RCC 7860 (cell line): ENCODE measurements at regions not wholly inside any gene's neighbourhood (a gene's known extent, or its start where the extent isn't known, plus 50 kb on each side); places are given as distances from the start of the nearest gene placed in this dataset.
"Not testable (repeated sequence)": the region's sequence is repeated elsewhere in the genome, so short reads cannot be mapped to it uniquely, and the experiment has no call there.

ENCODE experiments used
- DNase-seq: peaks from one replicate; pipeline ENCODE4 v3.0.0-alpha.2; 2015; ENCODE audit warnings: low spot score
- FAIRE-seq: peaks from 2 replicates; lab custom pipeline; 2012; peaks lifted over from hg19 to GRCh38; lab: Jason Lieb, UNC

DNA sequence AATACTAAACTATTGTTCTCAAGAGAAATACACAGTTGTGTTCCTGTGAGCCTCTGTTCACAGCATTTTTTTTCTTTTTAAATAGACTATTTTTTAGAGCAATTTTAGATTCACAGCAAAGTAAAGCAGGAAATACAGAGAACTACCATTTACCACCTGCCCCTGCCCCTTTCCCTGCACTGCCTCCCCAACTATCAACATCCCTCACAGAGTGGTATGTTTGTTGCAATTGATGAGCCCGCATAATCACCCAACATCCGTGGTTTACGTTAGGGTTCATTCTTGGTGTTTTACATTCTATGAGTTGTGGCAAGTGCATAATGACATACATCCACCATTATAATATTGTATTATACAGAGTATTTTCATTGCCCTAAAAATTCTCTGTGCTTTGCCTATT is 71.6 kb upstream of the TNFAIP3 start:
- no peak for FAIRE-seq
- DNase-seq: no peak

DNA sequence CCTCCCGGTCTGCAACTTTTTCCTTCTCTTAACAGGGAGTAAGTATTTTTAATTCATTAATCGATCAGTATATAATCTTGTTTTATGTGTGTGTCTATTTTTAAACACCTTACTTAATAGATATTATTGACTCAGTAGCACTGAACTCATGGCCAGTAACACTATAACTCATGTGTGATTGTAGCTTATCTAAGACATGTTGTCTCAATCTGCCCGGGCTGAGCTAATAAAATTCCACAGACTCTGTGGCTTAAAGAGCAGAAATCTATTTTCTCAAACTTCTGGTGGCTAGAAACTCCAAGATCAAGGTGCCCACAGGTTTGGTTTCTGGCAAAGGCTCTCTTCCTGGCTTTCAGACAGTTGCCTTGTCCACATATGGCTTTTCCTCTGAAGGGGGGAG is 68.8 kb upstream of the TNFAIP3 start:
- FAIRE-seq (no peak), DNase-seq (no peak)

DNA sequence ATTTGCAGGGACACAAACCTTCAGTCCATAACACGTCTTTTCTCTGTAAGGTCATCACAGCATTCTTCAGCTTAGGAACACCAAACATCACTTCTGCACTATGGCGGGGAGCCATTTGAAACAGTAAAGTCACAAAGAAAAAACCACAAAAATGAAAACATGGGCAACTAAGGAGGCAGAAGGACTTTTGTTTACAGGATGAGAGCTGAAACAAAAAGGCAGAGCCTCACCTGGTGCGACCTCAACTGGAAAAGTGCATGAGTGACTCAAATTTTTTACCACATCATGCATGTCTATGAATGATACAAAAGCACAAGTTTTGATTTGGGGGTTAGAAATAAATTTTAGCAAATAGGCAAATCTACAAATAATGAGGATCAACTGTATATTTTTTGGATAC is 68.2 kb upstream of the TNFAIP3 start:
- FAIRE-seq: no peak

DNA sequence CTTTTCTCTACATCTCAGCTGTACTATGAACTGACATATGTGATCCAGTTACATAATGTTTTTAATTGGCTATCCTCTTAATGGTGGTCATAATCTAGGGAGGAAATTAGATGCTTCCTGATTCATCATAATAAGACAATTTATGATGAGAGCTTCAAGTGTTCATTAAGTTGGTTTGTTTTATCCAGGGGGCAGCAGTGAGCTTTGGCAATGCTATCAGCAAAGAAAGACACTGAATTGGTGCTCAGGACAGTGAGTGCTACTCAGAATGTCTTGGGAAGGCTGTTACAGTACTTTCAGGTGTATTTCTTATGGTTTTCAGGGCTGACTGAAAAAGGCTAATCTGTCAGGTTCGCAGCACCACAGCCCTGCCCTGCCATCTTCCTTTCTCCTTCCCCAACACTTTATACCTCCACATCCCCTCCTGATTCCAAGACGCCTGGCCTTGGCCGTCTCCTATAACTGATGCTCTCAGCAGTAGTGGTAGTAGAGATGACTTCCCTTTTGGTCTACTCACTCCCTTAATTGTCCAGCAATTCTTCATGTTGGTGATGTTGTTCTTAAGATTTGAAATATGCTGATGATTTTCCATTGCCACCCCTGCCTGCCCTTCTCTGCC is 67.0 kb upstream of the TNFAIP3 start:
- no peak for DNase-seq
- FAIRE-seq: no peak

More for the DNA sequence above, 68.2 kb upstream of the TNFAIP3 start:
- no peak for DNase-seq

DNA sequence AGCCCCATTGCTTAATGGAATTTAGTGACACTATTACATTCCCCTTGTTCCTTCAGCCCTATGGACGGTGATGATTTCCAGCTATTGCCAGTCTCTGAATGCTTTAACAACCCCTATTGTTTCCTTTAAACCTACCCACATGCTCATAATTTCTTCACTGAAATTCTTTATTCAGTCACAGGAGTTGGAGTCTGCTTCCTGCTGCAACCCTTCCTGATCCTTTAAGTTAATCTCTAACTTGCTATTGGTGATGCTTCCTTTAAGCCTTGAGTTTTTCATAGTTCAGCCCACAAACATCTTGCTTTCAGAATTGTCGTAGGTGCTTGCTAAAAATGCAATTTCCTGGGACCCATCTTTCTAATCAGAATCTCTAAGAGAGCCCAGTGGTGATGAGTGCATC is 66.3 kb upstream of the TNFAIP3 start:
- FAIRE-seq (no peak), DNase-seq (no peak)

DNA sequence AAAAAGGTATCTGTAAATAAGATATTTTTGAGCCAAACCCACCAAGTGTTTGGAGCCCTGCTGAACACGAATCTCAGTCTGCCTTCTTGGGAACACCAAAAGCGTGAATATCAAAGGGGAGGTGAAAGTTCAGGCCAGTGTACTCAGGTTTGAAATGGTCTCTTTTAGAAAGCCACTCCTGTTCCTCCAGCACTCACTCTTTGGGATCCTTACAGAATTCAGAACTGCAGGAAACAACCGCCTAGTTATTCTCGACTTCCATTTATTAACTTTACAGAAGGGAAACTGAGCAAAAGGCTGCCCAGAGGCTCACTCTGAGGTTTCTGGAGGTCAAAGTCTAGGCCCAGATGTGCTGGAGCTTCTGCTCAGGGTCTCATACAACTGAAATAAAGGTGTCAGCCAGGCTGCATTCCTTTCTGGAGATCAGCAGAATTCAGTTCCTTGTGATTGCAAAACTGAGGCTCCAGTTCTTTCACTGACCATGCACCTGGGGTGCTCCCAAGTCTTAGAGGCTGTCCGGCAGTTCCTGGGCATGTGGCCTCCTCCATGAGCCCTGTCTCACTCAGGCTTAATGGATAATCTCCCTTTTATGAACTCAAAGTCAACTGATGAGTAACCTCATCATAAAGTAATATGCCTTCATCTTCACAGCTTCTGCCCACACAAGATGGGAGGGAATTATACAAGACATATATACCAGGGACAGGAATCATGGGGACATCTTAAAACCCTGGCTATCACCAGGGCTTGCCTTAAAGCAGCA is 65.5 kb upstream of the TNFAIP3 start:
- FAIRE-seq (no peak), DNase-seq (no peak)

DNA sequence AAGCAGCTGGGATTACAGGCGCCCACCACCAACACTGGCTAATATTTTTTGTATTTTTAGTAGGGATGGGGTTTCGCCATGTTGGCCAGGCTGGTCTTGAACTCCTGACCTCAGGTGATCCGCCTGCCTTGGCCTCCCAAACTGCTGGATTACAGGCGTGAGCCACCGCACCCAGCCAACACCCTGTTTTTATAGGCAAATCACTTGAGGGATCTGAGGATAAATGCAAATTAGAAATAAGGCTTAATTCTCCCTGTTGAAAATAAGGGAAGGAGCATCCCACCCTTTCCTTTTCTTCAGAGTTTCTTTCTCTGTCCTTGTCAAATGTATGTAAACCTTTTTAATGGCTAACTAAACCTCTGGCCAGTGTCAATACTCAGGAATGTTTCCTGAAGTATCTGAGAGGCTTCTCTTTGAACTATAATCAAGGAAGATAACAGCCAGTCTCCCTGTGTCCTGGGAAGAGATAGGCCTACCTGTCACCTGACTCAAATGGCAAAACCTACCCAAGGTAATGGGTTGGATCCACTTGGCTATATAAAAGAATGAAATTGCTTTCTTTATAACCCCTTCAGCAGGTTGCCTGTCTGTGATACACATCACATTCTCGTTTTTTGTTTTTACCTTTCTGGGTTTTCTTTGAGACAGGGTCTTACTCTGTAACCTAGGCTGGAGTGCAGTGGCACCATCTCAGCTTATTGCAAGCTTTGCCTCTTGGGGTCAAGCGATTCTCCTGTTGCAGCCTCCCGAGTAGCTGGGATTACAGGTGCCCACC is 64.5 kb upstream of the TNFAIP3 start:
- DNase-seq (no peak), FAIRE-seq (no peak)

GRCh38 chr6:137804637-137805036 is 62.4 kb upstream of the TNFAIP3 start:
- DNase-seq: no peak
- FAIRE-seq: no peak

GRCh38 chr6:137805622-137806021 is 61.4 kb upstream of the TNFAIP3 start:
- DNase-seq (no peak), FAIRE-seq (no peak)

DNA sequence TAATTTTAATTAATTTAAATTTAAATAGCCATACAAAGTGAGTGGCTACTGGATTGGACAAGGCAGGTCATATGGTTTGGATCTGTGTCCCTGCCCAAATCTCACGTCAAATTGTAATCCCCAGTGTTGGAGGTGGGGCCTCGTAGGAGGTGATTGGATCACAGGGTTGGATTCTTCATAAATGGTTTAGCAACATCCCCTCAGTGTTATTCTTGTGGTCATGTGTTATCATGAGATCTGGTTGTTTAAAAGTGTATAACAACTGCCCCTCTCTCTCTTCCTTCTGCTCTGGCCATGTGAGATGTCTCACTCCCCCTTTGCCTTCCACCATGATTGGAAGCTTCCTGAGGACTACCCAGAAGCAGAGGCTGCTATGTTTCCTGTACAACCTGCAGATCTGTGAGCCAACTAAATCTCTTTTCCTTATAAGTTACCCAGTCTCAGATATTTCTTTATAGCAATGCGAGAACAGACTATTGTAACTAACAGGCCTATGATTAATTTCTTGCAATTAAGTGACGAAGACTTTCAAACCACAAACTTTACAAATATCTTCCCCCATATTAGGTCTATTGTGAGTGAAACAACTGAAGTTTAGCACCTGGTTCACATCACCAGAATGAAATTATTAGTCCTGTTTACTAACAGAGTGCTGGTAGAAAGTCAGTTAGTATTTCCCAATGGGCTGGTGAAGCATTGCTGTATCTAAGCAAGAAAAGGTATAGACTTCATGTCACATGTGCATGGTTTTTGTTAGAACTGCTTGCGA is 60.0 kb upstream of the TNFAIP3 start:
- FAIRE-seq: no peak
- DNase-seq: no peak

- FAIRE-seq (no peak), DNase-seq (peak; percentile 70)
Measured at GRCh38 chr6:137808191-137808590, 58.9 kb upstream of the TNFAIP3 start.

GRCh38 chr6:137808836-137809315 is 58.2 kb upstream of the TNFAIP3 start:
- FAIRE-seq: no peak

DNA sequence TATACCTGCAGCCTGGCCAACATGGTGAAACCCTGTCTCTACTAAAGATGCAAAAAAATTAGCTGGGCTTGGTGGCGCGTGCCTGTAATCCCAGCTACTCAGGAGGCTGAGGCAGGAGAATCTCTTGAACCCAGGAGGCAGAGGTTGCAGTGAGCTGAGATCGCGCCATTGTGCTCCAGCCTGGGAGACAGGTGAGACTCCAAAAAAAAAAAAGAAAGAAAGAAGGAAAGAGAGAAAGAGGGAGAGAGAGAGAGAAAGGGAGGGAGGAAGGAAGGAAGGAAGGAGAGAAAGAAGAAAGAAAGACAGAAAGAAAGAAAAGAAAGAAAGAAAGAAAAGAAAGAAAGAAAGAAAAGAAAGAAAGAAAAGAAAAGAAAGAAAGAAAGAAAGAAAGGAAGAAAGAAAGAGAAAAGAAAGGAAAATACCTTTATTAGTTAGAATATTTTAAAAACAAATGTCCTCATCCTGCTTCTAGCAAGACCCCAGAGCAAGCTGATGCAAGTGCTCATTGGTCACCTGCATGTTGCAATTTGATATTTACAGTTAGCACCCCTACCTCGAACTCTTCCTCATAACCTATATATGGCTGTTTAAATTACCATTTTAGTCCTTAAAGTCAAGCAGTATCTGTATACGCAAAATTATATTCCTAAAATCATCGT is 57.0 kb upstream of the TNFAIP3 start:
- not testable (repeated sequence) for FAIRE-seq, DNase-seq

More at GRCh38 chr6:137808836-137809315, 58.2 kb upstream of the TNFAIP3 start:
- no peak for DNase-seq

- no peak for FAIRE-seq
Measured at GRCh38 chr6:137810554-137811120, 56.4 kb upstream of the TNFAIP3 start.

GRCh38 chr6:137811121-137811915 is 55.7 kb upstream of the TNFAIP3 start:
- DNase-seq (peak; percentile 80), FAIRE-seq (peak; percentile 79)

More at GRCh38 chr6:137810554-137811120, 56.4 kb upstream of the TNFAIP3 start:
- DNase-seq: no peak

DNA sequence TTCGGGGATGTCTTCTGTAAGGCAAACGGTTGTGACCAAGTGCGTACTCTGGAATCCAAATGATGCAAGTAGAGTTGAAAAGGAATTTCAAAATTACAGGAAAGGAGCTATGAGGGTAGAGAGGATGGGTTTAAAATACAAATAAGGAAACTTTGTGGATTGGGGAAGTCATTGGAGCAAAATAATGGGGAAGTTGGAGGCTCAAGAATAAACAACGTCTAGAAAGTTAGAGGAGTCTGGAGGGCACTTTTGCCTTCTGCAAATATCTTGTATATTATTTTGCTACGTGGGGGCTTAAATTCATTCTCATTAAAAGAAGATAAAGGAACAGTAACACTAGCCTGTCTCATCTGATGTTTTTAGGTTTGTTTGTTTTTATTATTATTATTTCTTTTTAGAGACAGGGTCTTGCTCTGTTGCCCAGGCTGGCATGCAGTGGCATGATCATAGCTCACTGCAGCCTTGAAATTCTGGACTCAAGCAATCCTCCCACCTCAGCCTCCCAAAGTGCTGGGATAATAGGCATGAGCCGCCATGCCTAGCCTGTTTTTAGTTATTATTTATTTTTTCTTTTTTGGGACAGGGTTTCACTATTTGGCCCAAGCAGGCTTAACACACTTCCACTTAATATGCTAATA is 55.0 kb upstream of the TNFAIP3 start:
- FAIRE-seq: no peak
- DNase-seq: no peak

DNA sequence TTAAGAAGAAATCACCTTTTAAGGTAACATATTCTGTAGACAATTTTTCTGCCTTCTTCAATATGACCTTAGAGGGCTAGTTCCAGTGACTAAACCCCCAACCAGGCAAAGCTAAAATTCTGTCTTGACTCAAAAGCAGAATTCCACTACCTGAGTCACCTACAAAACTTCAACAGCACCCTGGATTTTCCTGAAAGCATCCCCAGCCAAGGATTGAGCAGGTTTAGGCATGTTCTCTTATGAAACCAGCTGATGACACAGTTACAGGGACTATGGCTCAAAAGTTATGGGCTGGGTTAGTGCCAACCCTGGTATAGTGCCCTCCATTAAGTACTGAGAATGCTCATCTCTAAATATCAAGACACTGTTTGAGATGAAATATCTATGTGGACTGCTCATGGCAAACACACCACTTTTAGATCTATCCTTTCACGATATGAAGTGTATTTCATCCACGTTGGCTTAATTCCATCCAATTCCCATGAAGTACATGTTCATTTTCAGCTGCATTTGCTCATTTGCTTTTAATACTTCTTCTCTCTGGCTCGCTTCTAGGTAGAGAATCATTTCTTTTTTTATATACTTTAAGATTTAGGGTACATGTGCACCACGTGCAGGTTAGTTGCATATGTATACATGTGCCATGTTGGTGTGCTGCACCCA is 53.6 kb upstream of the TNFAIP3 start:
- no peak for DNase-seq
- no peak for FAIRE-seq

DNA sequence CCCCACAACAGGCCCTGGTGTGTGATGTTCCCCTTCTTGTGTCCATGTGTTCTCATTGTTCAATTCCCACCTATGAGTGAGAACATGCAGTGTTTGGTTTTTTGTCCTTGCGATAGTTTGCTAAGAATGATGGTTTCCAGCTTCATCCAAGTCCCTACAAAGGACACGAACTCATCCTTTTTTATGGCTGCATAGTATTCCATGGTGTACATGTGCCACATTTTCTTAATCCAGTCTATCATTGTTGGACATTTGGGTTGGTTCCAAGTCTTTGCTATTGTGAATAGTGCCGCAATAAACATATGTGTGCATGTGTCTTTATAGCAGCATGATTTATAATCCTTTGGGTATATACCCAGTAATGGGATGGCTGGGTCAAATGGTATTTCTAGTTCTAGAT is 53.0 kb upstream of the TNFAIP3 start:
- not testable (repeated sequence) for DNase-seq, FAIRE-seq
